NK-92 treated with Interleukin-12 subunit alpha and Interleukin-12 subunit beta, amount 100 ng/mL, for 24 hours (cell line): ENCODE measurements at regions not wholly inside any gene's neighbourhood (a gene's known extent, or its start where the extent isn't known, plus 50 kb on each side); places are given as distances from the start of the nearest gene placed in this dataset.

Experiments used
- DNase-seq: peaks from one replicate; lab custom pipeline; 2025; lab: John Stamatoyannopoulos, UW

DNA sequence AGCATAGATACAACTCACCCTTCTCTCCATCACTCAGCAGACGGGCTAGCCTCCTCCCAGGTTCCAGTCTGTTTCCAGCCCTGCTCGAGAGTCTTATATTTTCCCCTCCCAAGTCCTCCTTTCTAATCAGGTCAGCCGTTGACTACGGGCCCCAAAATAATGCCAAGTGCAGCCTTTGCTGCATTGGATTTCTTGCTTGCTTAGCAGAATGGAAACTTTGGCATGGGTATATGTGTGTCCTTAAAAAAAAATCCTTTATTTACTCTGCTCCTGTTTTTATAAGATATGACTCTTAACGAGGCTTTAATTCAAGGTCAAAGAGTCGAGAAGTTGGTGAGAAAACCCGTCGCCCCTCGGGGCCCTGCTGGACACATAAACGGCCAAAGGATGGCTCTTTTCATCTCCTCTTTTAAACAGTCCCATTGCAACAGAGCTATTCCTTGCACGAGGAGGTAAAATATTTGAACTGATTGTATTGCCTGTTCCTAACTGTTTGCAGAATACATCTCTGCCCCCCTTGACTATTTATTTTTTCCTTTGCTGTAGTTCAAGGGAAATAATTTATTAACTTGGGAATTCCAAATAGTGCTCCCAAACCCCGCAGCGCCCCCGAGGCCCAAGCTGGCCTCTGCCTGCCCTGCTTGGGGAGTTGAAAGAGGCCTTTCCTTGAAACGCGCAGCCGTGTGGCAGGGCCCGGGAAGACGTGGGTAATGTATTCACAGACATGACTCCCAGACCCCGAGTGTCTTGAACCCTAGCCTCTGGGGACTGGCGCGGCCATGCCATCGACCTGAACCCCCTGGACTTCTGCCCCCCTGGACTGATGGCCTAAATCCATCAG is 156.5 kb upstream of the MYL2 start:
- DNase-seq, result no peak

DNA sequence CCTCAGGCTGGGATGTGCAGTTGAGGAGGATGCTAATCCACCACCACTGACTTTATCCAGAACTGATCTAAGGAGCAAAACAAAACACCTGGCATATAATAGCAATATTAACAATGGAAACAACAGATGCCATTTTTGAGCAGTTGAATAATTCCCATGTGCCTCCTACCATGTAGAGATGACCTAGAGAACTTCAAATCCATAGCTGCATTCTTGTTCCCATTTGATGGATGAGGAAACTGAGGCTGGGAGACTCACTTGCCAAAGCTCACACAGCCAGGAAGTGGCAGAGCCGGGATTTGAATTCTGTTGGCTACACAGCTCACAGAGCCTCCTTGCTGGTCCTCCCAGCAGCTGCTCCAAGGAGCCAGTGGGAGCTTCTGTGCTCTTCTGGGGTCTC is 155.8 kb upstream of the MYL2 start:
- DNase-seq, result no peak

DNA sequence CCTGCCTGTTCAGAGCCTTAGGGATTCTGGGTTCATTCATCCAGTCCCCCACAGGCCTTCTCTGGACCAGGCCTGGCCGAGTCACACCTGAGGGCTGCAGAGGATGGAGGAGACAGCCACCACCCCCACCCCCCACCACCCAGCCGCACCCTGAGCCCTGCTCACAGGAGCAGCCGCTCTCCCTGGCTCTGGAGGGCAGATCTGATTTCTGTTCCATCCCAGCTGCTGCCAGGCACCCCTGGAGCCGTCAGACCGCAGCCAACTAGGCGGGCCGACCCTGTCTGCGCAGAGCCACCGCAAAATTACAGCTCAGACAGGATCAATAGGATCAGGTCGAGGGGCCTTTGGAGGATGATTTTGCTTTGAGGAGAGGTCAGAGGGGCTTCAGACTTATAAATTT is 154.6 kb upstream of the MYL2 start:
- no peak for DNase-seq

DNA sequence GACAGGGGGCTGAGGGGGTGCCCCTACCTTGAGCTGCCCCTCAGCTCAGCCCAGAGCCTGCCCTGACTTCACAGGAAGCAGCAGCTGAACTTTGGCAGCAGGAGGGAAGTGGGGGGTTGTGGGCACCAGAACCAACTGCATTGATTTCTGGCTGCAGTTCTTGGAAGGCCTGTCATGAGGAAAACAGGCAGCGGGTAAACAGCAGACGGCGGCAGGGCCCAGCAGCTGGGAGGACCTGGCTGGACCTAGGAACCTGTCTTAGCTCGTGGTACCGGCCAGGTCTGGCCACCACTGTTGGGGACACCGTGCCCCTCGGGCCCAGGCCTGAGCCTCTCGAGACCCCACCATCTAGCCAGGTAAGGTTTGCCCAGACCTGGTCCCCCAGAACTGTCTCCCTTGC is 154.2 kb upstream of the MYL2 start:
- DNase-seq, result no peak

DNA sequence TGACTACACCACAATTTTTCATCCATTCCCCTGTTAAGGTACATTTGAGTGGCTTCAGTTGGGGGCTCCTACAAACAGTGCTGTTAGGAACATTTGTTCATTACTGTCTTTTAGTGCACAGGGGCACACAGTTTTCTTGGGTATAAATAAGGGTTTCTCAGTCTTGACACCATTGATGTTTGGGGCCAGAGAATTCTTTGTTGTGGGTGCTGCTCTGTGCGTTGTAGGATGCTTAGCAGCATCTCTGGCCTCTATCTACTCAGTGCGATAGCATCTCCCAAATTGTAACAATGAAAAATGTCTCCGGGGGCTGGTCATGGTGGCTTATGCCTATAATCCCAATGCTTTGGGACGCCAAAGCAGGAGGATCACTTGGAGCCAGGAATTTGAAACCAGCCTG is 153.0 kb upstream of the MYL2 start:
- DNase-seq, result no peak

DNA sequence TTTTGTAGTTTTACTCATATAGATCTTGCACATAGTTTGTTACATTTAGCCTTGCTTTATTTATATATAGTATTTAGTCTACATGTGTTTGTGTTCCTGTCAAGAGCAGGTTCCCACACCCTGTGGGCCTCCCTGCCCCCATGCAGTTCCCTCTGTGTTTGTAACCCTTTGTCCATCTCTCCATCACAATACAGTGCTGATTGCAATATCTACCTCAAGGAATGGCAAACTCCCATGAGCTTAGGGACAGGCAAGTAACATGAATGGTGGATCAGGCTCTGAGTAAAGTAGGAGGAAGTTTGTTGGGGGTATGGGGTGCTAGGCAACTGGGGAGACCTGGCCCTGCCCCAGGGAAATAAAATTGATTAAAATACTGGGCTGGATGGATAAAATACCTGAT is 151.9 kb upstream of the MYL2 start:
- no peak for DNase-seq

DNA sequence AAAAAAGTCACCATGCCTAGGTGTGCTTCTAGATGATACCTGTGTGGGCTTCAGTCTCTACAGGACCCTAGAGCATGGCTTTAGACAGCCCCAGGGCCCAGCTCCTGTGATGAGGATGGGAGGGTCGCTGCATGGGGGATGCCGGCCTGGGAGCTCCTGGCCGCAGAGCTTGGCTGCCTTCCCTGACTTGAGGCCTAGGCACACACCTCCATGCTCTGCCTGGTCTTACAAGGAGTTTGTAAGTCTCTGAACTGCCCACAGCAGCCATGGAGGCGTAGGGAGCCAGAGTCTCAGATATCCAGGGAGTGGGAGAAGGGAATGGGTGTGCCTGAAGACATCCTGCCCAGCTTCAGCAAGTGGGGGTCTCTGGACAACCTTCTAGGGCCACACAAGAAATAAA is 149.5 kb upstream of the MYL2 start:
- DNase-seq, result no peak

DNA sequence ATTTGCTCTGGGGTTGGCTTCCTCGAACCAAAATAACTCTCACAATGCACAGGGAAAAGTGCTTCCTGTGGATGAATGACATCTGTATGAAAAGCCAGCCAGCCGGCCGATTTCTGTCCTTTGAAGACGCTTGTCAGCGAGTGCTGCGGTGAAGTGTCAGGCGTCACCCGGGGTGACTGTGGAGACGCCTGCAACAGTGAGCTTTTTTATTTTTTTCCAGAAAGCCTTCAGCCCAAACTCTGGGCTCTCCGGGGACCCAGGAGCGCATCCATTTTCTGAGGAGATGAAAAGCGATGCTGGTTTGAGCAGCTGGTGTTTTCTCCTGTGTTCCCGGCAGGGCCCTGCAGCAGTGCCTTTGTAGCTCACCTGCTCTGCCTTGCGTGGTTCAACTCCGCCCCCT is 147.9 kb upstream of the MYL2 start:
- no peak for DNase-seq

DNA sequence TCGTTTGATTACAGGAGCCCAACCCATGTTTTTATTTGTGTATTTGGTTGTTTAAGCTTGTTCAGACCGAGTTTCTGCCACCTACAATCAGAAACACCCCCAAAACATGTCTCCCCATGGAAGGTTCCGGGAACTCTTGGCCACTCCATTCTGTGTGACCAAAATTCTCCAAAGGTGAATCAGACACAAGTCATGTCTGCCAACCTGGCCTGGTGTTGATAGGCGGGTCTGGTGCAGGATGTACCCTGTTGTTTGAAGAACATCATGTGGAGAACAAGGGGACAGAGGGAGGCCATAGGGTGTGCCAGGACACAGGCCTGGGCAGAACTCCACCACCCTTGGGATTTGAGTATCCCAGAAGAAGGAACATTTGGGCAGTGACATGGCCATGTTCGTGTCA is 147.1 kb upstream of the MYL2 start:
- DNase-seq, result no peak

DNA sequence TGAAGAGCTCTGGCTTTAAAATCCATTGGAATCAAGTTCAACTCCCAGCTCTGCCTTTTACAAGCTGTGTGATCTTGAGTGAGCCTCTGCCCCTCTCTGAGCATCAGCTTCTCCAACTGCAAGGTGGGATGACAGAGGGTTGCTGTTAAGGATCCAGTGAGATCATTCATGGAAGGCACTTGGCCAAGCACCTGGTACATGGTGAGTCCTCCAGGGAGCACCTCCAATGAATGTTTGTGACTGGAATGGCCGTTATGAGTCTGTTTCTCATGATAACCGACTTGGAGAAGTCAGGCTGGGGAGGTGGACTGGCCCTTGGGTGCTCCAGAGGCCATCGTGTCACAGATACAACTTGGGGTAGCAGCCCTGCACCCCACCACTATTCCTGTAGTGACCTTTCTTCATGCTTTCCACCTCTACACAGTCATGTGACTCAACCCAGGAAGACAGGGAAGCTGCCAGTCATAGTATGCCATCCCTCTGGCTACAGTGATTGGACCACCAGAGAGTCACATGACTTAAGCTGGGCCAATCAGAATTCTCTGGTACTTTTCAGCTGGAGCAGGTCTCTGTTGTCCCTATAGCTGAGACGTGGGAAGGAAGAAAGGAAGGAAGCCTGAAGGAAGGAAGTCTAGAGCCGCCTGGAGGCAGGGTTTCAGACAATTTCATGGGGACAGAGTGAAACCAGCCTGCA is 146.5 kb upstream of the MYL2 start:
- DNase-seq, result no peak

DNA sequence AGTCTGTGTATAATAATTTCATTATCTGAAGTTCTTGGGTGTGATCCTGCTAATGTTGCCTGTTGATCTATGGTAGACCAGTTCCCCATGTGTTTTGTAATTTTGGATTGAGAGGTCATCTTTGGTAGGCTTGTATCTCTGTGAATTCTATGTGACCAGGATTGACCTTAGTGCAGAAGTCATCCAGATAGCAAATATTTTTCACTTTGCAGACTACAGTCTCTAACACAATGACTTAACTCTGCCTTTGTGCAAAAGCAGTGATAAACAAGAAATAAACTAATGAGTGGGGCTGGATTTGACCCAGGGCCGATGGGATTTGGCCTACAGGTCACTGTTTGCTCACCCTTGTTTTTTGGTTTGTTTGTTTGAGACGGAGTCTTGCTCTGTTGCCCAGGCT is 144.6 kb upstream of the MYL2 start:
- no peak for DNase-seq

DNA sequence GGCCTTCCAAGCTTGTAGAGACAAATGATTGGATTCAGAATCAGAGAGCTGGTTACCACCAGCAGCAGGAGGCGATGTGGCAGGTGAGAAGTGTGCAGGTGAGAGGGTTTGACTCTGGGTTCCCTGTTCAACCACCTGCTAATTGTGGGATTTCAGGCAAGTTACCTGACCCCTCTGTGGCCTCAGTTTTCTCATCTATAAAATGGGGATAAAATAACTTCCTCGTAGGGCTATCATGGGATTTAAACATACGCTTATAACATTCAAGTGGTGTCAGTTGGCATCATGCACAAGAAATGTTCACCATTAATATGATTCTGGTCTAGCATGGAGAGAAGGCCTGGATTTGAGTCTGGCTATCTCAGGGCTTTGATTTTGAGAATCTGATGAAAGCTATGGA is 143.8 kb upstream of the MYL2 start:
- DNase-seq, result no peak

DNA sequence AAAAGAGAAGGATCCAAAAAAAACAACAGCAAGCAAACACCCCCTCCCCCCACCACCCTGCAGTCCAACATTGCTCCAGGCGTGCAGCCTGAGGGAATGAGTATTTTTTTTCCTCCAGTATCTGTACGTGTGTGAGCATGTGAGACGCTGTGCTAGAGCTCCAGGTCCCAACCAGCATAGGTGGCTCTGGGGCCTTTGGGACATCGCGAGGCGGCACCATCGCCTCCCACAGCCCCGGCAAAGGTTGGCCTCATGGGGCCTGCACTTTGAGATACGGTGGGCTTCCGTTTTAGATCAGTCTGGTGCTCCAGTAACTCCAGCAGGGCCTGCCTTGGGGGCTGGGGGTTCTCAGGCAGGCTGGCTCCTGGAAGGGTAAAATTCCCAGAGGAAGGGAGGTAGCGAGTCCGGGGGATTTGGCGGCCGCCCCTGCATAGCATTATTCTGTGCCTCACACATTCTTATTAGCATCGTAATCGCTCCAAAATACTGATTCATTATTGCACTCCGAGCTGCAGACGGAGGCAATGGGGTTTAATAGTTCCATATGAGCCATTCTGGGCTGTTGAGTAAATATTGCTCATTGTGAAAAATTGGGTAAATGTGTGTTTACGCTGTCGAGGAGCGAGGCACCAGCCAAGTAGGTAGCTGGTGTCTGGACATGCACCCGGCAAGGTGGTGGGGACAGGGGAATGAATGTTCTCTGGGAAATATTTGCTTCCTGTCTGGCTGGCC is 143.1 kb upstream of the MYL2 start:
- DNase-seq, result no peak

DNA sequence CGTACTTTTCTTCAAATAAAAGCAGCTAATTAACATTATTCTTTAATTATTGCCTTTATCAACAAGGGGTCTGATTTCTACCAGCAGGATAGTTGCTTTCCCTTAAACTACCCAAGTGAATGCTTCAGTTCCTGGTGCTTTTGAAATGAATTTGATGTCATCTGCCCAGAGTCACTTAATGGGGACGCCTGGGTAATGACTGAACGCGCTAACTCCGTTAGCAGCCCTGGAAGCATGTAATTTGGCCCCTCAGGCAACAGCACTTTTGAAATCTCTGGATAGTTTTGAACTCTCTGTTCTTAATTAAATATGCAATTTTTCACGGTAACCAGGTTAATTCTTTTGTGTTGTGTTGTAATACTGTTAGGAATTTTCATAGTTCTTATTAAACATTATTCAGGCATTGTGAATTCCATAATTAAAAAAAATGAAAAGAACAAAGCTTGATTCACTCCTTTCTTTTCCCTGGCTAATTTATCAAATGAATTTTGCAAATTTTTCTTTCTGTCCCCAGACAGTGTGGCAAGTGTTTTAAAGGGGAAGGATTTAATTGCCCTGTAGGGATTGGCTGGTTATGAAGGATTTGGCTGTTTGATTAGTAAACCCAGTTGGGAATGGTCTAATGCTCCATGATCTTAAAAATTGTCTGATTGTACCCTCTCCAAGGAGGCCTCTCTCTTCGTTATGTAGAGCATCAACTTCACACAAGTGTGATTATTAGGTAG is 137.5 kb upstream of the MYL2 start:
- DNase-seq, result no peak

DNA sequence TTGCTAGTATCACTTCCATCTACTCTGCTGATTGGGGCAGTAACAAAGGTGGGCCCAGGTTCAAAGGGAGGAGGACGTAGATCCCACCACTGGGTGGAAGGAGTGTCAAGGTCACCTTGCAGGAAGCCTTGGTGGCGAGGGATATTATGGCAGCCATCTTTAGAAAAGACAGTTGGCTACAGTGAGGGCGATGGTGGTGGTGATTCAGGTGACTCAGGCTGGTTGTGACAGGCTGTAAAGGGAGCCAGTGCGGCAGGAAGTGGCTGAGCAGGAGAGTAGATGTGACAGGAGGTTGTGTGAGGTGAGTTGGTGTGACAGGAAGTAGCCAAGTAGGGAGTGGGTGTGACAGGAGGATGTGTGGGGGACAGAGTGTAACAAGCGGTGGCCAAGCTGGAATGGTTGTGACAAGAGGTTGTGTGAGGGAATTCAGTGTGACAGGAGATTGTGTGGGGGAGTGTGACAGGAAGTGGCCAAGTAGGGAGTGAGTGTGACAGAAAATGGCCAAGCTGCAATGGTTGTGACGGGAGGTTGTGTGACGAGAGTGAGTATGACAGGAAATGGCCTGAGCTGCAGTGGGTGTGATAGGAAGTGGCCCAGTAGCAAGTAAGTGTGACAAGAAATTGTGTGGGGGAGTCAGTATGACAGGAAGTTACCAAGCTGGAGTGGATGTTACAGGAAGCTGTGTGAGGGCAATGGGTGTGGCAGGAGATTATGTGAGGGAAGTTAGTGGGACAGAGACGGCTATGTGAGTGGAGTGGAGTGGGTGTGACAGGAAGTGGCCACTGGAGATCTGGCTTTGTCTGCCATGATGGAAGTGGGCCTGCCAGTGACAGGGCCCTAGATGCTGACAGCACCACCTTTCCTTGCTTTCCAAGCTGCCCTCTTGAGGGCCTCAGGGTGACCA is 136.5 kb upstream of the MYL2 start:
- DNase-seq, result no peak

DNA sequence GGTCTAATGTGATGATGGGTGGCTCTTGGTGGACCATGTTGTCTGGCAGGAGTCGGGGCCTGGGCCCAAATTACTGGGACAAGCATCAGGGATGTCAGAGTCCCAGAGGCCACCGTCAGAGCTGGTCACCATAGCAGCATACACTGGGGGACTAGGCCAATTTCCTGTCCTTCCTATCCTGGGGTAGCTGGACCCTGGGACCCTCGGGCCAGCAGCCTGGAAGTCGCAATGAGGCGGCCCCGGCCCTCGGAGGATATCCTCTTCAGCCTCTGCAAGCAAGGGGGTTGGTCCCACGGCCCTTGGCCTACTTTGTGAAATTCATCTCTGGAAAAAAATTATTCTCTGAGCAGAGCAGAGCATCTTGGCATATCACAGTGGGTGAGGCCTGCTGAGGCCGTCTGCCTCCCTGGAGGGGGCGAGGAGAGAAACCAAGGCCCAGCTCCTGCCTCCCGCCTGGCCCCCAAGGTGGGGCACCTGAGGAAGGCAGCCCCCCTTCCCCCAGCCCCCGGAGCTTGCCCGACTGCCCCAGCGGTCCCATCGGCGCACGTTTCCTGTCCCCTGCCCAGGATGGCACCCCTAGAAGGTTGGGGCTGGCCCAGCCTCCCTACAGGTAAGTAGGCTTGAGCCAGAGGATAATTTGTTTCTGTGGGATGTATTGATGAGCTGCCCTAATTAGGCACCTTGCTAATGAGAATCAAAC is 135.0 kb upstream of the MYL2 start:
- no peak for DNase-seq

DNA sequence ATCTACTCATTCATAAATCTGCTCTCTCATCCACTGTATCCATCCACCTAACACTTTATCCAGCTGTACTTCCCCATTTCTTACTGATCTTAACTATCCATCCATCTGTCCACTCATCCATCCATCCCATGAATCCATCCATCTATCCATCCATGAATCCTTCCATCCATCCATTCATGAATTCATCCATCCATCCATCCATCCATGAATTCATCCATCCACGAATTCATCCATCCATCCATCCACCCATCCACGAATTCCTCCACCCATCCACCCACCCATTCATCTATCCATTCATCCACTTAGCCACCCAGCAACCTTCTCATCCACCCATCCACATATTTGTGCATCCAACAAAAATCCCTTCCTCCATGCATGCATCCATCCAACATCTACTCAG is 128.6 kb upstream of the MYL2 start:
- no peak for DNase-seq

DNA sequence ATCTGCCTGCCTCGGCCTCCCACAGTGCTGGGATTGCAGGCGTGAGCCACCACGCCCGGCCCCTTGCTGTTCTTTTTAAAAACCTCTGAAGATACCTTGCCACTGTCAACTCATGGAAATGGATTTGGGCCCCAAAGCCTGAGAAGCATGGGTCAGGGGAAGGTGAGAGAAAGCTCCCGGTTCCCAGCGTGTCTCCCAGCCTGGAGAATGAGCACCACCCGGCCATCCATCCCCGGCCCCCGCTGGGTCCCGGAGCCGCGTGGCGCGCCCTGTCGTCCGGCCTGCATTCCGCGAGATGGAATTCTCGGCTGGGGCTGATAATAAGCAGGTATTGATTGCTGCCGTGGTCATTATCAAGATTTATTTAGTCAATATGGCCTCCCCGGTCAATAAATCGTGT is 126.5 kb upstream of the MYL2 start:
- no peak for DNase-seq

DNA sequence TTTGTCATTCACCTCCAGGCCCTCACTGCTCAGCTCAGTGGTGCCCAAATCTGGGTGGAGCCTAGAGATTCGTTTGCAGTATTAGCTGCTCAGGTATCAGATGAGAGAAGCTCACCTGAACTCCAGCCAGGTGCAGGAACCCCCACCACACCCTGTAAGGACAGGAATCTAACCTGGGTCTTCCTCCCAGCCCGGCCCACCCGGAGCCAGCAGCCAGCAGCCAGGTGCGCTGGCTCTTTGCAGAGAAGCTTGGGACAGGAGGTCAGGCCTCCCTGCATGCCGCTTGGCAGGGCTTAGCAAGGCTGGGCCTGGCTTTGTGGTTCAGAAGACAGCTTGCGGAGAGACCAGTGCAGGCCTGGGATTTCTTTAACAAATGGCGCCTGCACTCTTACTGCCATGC is 125.6 kb upstream of the MYL2 start:
- no peak for DNase-seq

DNA sequence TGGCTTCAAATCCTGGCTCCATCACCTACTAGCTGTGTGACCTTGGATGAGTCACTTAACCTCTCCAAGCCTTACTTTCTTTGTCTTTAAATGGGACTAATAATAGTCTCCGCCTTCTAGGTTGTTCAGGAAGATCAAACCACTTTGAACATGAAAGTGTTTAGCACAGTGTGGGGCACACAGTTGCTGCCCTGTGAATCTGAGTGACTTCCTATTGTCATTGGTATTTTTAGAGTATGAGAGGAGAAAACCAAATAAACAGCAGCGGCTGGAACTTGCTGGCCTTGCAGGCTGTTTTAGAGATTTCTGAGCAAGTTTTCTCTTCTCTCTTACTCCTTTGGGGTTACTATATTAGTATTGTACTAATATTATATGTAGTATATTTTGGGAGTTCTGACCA is 120.7 kb upstream of the MYL2 start:
- DNase-seq, result no peak

DNA sequence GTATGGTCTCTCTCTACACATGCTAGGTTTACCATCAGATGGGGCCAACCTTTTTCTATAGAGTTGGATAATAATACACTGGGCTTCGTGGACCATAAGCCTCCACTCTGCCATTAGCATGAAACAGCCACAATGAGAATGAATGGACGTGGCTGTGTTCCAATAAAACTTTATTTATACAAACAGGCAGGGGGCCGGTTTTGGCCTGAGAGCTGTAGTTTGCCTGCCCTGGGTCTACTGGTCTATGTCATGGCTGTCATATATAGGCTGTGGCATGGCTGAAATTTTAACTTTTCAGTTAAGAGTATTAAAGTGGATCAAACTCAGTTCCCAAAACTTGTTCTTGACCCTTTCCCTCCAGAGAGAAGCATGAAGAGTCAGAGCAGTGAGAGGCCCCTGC is 120.3 kb upstream of the MYL2 start:
- no peak for DNase-seq
